ENCODE measurements at regions not wholly inside any gene's neighbourhood (a gene's known extent, or its start where the extent isn't known, plus 50 kb on each side); places are given as distances from the start of the nearest gene placed in this dataset.
"Not testable (repeated sequence)": the region's sequence is repeated elsewhere in the genome, so short reads cannot be mapped to it uniquely, and the experiment has no call there.

DNA sequence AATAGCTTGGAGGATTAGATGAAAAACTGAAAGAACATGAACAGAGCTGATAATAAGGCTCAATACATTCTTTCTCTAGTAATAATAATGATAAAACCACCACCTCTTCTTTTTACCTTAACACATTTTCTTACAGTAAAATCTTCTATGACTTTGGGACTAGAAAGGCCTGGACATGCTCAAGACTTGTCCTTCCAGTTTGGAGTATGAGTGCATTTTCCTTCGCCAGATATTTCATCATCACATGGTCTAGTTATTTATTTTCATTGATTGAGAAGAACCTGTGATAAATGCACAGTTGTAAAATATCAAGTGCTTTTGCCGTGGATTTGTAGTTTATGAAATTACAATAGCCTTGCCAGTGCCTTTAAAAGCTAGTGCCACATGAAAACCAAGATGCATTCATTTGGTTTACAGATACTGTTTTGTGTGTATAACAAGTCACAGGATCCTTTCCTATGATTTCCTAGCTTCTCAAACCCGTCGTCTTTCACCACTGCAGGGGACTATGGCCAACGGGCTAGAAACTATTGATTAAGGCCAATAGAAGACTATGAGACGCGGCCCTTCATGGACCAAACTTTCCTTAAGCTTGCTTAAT, 200.2 kb upstream of the ZNF217 start:
- Histone ChIP-seq H3K9me3 (no peaks in the 10 kb centered on the region), H3K36me3 (no peaks in the 10 kb centered on the region), H3K4me3 (no peak overlapping the region), H3K27me3 (no peaks in the 10 kb centered on the region), H3K27ac (no peak overlapping the region), H3K4me1 (ENCODE audit: insufficient read depth) (peaks cover 2% of the 10 kb centered on the region)
- intact Hi-C loops (cut with DNase I), result no loop called here
- no peak for DNase-seq
- 90 to 95% (median 95%) methylated on average over 7 of the region's 7 CpGs for WGBS, 3 donors
- TF ChIP-seq, protein P1, sequence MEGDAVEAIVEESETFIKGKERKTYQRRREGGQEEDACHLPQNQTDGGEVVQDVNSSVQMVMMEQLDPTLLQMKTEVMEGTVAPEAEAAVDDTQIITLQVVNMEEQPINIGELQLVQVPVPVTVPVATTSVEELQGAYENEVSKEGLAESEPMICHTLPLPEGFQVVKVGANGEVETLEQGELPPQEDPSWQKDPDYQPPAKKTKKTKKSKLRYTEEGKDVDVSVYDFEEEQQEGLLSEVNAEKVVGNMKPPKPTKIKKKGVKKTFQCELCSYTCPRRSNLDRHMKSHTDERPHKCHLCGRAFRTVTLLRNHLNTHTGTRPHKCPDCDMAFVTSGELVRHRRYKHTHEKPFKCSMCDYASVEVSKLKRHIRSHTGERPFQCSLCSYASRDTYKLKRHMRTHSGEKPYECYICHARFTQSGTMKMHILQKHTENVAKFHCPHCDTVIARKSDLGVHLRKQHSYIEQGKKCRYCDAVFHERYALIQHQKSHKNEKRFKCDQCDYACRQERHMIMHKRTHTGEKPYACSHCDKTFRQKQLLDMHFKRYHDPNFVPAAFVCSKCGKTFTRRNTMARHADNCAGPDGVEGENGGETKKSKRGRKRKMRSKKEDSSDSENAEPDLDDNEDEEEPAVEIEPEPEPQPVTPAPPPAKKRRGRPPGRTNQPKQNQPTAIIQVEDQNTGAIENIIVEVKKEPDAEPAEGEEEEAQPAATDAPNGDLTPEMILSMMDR (IDR thresholded peaks at IDR 0.05), result no peak
- TF ChIP-seq EP300 (IDR thresholded peaks at IDR 0.05) (no peak), POLR2A (IDR thresholded peaks at IDR 0.05) (no peak)

- Histone ChIP-seq H3K27ac (no peak overlapping the region), H3K36me3 (no peaks in the 10 kb centered on the region), H3K4me1 (ENCODE audit: insufficient read depth) (peaks cover 2% of the 10 kb centered on the region), H3K9me3 (no peaks in the 10 kb centered on the region), H3K4me3 (no peak overlapping the region), H3K27me3 (no peaks in the 10 kb centered on the region)
- TF ChIP-seq EP300 (IDR thresholded peaks at IDR 0.05) (no peak), POLR2A (IDR thresholded peaks at IDR 0.05) (no peak)
- TF ChIP-seq, protein P1 (IDR thresholded peaks at IDR 0.05), result no peak
- intact Hi-C loops (cut with DNase I), result no loop called here
- WGBS, 3 donors, result 76 to 84% (median 76%) methylated on average over 5 of the region's 5 CpGs
- no peak for DNase-seq
These were observed 199.4 kb upstream of the ZNF217 start for GRCh38 chr20:53792946-53793536.

- no peak overlapping the region for H3K4me3 ChIP-seq
- intact Hi-C loops (cut with DNase I), result no loop called here
- TF ChIP-seq EP300 (IDR thresholded peaks at IDR 0.05) (no peak), POLR2A (IDR thresholded peaks at IDR 0.05) (no peak)
- TF ChIP-seq, protein P1 (IDR thresholded peaks at IDR 0.05), result no peak
- H3K27me3 ChIP-seq, result no peaks in the 10 kb centered on the region
- DNase-seq, result no peak
- no peak overlapping the region for H3K27ac ChIP-seq
- H3K36me3 ChIP-seq, result no peaks in the 10 kb centered on the region
- H3K9me3 ChIP-seq, result no peaks in the 10 kb centered on the region
- 79 to 84% (median 79%) methylated on average over 10 of the region's 10 CpGs for WGBS, 3 donors
- H3K4me1 ChIP-seq (ENCODE audit: insufficient read depth), result no peaks in the 10 kb centered on the region
These were observed 196.5 kb upstream of the ZNF217 start for GRCh38 chr20:53789989-53790675.

GRCh38 chr20:53788253-53789022, 194.8 kb upstream of the ZNF217 start:
- H3K9me3 ChIP-seq, result no peaks in the 10 kb centered on the region
- H3K27ac ChIP-seq, result no peak overlapping the region
- no peaks in the 10 kb centered on the region for H3K27me3 ChIP-seq
- TF ChIP-seq, protein P1 (IDR thresholded peaks at IDR 0.05), result no peak
- TF ChIP-seq EP300 (IDR thresholded peaks at IDR 0.05) (no peak), POLR2A (IDR thresholded peaks at IDR 0.05) (no peak)
- H3K36me3 ChIP-seq, result no peaks in the 10 kb centered on the region
- no peak overlapping the region for H3K4me3 ChIP-seq
- DNase-seq, result no peak
- H3K4me1 ChIP-seq (ENCODE audit: insufficient read depth), result no peaks in the 10 kb centered on the region
- intact Hi-C loops (cut with DNase I), result no loop called here
- 95% methylated on average over 6 of the region's 6 CpGs for WGBS, 3 donors

- H3K27ac ChIP-seq; H3K4me1 ChIP-seq (ENCODE audit: insufficient read depth); DNase-seq; H3K9me3 ChIP-seq; intact Hi-C loops (cut with DNase I); H3K36me3 ChIP-seq; H3K27me3 ChIP-seq; H3K4me3 ChIP-seq: not testable (repeated sequence)
- WGBS, 3 donors, result 84 to 90% (median 87%) methylated on average over 8 of the region's 8 CpGs
These were observed 193.9 kb upstream of the ZNF217 start for GRCh38 chr20:53787491-53787931.
